H9 (cell line): ENCODE measurements at regions not wholly inside any gene's neighbourhood (a gene's known extent, or its start where the extent isn't known, plus 50 kb on each side); places are given as distances from the start of the nearest gene placed in this dataset.

Experiments used
- DNase-seq: peaks from one replicate; pipeline ENCODE4 v3.0.0-alpha.2; 2017
- H2AFZ ChIP-seq: one replicate; pipeline ENCODE4 v1.6.1; 2013; ENCODE audit warnings: mild to moderate bottlenecking, low read length, control low read depth, moderate library complexity
- H2AK5ac ChIP-seq: 2 replicates; pipeline ENCODE4 v1.6.1; 2013; ENCODE audit warnings: low read length, control low read depth, mixed read lengths; ENCODE audit not compliant: insufficient read length
- H2BK120ac ChIP-seq: one replicate; pipeline ENCODE4 v1.6.1; 2013; ENCODE audit warnings: low read depth, mild to moderate bottlenecking, low read length, control low read depth, inconsistent platforms; ENCODE audit not compliant: poor library complexity, severe bottlenecking
- H2BK12ac ChIP-seq: 2 replicates; pipeline ENCODE4 v1.6.1; 2013; ENCODE audit warnings: low read length, control low read depth, mixed read lengths, low read depth; ENCODE audit not compliant: insufficient read length
- H2BK15ac ChIP-seq: 2 replicates; pipeline ENCODE4 v1.6.1; 2013; ENCODE audit warnings: low read depth, low read length, control low read depth
- H2BK20ac ChIP-seq: one replicate; pipeline ENCODE4 v1.6.1; 2013; ENCODE audit warnings: low read depth, mild to moderate bottlenecking, low read length, control low read depth, inconsistent platforms; ENCODE audit not compliant: poor library complexity, severe bottlenecking
- H2BK5ac ChIP-seq: 2 replicates; pipeline ENCODE4 v1.6.1; 2013; ENCODE audit warnings: low read length, control low read depth, mixed read lengths; ENCODE audit not compliant: insufficient read length
- H3K14ac ChIP-seq: 2 replicates; pipeline ENCODE4 v1.6.1; 2013; ENCODE audit warnings: low read length, control low read depth; ENCODE audit not compliant: insufficient read depth
- H3K18ac ChIP-seq: 2 replicates; pipeline ENCODE4 v1.6.1; 2013; ENCODE audit warnings: low read depth, mild to moderate bottlenecking, mixed read lengths, low read length, control low read depth; ENCODE audit not compliant: insufficient read length
- H3K23ac ChIP-seq: 2 replicates; pipeline ENCODE4 v1.6.1; 2013; ENCODE audit warnings: low read length, control low read depth, mixed read lengths, low read depth; ENCODE audit not compliant: insufficient read length
- H3K23me2 ChIP-seq: 2 replicates; pipeline ENCODE4 v1.6.1; 2013; ENCODE audit warnings: low read depth, mild to moderate bottlenecking, mixed read lengths, low read length, control low read depth; ENCODE audit not compliant: insufficient read length, poor library complexity, severe bottlenecking
- H3K27ac ChIP-seq: 2 replicates; pipeline ENCODE4 v1.5.1; 2013; ENCODE audit warnings: low read length, control low read depth, mixed read lengths, low read depth; ENCODE audit not compliant: insufficient read length
- H3K27me3 ChIP-seq: 2 replicates; pipeline ENCODE4 v1.6.1; 2013; ENCODE audit warnings: low read length, control low read depth, inconsistent platforms; ENCODE audit not compliant: insufficient read depth
- H3K4ac ChIP-seq: 2 replicates; pipeline ENCODE4 v1.6.1; 2013; ENCODE audit warnings: low read depth, mild to moderate bottlenecking, control low read depth, inconsistent platforms, low read length, moderate library complexity
- H3K4me1 ChIP-seq: 2 replicates; pipeline ENCODE4 v1.6.1; 2013; ENCODE audit warnings: low read length, control low read depth, inconsistent platforms; ENCODE audit not compliant: insufficient read depth
- H3K4me2 ChIP-seq: 2 replicates; pipeline ENCODE4 v1.6.1; 2013; ENCODE audit warnings: low read length, control low read depth, mixed read lengths; ENCODE audit not compliant: insufficient read length, insufficient read depth
- H3K56ac ChIP-seq: 2 replicates; pipeline ENCODE4 v1.6.1; 2013; ENCODE audit warnings: low read depth, mild to moderate bottlenecking, mixed read lengths, low read length, control low read depth; ENCODE audit not compliant: insufficient read length
- H3K79me1 ChIP-seq: 2 replicates; pipeline ENCODE4 v1.6.1; 2013; ENCODE audit warnings: low read depth, mild to moderate bottlenecking, moderate library complexity, low read length, control low read depth, inconsistent platforms; ENCODE audit not compliant: insufficient read depth, poor library complexity, severe bottlenecking
- H3K79me2 ChIP-seq: 2 replicates; pipeline ENCODE4 v1.6.1; 2013; ENCODE audit warnings: low read length, control low read depth, inconsistent platforms; ENCODE audit not compliant: insufficient read depth
- H3K9ac ChIP-seq: 2 replicates; pipeline ENCODE4 v1.6.1; 2013; ENCODE audit warnings: low read length, control low read depth, mixed read lengths; ENCODE audit not compliant: insufficient read length; ENCODE audit errors: extremely low read depth
- H3K9me3 ChIP-seq: one replicate; pipeline ENCODE4 v1.6.1; 2013; ENCODE audit warnings: low read depth, low read length, inconsistent platforms; ENCODE audit not compliant: control insufficient read depth
- H3T11ph ChIP-seq: one replicate; pipeline ENCODE4 v1.6.1; 2013; ENCODE audit warnings: mild to moderate bottlenecking, low read length, control low read depth, inconsistent platforms
- H4K20me1 ChIP-seq: one replicate; pipeline ENCODE4 v1.6.1; 2013; ENCODE audit not compliant: control insufficient read depth, insufficient read length, insufficient read depth
- H4K5ac ChIP-seq: 2 replicates; pipeline ENCODE4 v1.6.1; 2013; ENCODE audit warnings: low read depth, mild to moderate bottlenecking, mixed read lengths, low read length, control low read depth; ENCODE audit not compliant: insufficient read length
- H4K8ac ChIP-seq: replicated peaks from 2 replicates; pipeline ENCODE4 v1.6.1; 2013; ENCODE audit warnings: low read length, control low read depth, mixed read lengths, low read depth; ENCODE audit not compliant: insufficient read length
- H4K91ac ChIP-seq: 2 replicates; pipeline ENCODE4 v1.6.1; 2013; ENCODE audit warnings: low read depth, mild to moderate bottlenecking, moderate library complexity, mixed read lengths, low read length, control low read depth; ENCODE audit not compliant: insufficient read length
- H3K27ac Mint-ChIP-seq, 3 experiments: 2 replicates in 2 of 3; 3 replicates in 1 of 3; pipeline ENCODE4 v1.8.0; 2020 to 2021; ENCODE audit warnings: mixed read lengths in 3 of 3, mild to moderate bottlenecking in 1 of 3, moderate library complexity in 1 of 3
- H3K27me3 Mint-ChIP-seq: 2 replicates; pipeline ENCODE4 v1.8.0; 2021; ENCODE audit warnings: low read depth, mild to moderate bottlenecking, moderate library complexity, mixed read lengths
- H3K36me3 Mint-ChIP-seq, 3 experiments: 2 replicates in 2 of 3; 3 replicates in 1 of 3; pipeline ENCODE4 v1.8.0; 2020 to 2021; ENCODE audit warnings: low read depth in 3 of 3, mixed read lengths in 3 of 3; ENCODE audit not compliant: insufficient read depth in 1 of 3
- H3K4me1 Mint-ChIP-seq, 2 experiments: 2 replicates each; pipeline ENCODE4 v1.8.0; 2020; ENCODE audit warnings: mixed read lengths in 2 of 2
- H3K4me3 Mint-ChIP-seq, 2 experiments: 2 replicates in 1 of 2; 3 replicates in 1 of 2; pipeline ENCODE4 v1.8.0; 2020 to 2021; ENCODE audit warnings: mild to moderate bottlenecking in 2 of 2, mixed read lengths in 2 of 2, moderate library complexity in 1 of 2
- H3K9me3 Mint-ChIP-seq, 2 experiments: 2 replicates in 1 of 2; 3 replicates in 1 of 2; pipeline ENCODE4 v1.8.0; 2020; ENCODE audit warnings: mild to moderate bottlenecking in 2 of 2, mixed read lengths in 2 of 2, moderate library complexity in 1 of 2
- TF ChIP-seq, protein P1 (sequence below): fragments of 200-600 bp; sonication (generic); conservative IDR thresholded peaks from 3 replicates; pipeline ENCODE4 v1.8.0; 2021; ENCODE audit warnings: antibody characterized with exemption, mild to moderate bottlenecking

DNA sequence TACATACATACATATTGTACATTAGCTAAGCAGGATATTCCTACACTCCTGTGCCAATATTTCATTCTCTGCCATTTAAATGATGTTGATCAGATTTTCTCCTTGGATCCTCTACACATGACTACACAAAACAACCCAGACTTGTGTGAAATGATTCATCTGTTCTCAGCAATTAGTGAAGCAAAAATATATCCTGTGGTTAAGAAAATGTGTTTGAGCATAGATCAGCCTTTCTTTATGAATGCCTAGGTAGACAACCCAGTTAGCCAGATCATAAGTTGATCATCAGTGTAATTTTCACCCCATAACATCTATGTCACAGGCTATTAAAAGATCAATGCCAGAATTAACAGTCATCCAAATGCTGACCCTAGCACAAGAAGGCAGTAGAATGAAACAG lies 275.2 kb upstream of the EDNRB start:
- Histone ChIP-seq H3K23ac (no peak overlapping the region), H2AK5ac (no peak overlapping the region), H3T11ph (no peak overlapping the region), H3K9ac (no peak overlapping the region), H3K4ac (no peak overlapping the region), H3K9me3 (no peaks in the 10 kb centered on the region), H3K27me3 (no peaks in the 10 kb centered on the region), H3K27ac (no peak overlapping the region), H2BK12ac (no peak overlapping the region), H2BK15ac (no peak overlapping the region), H4K5ac (no peak overlapping the region), H3K4me2 (no peak overlapping the region), H3K23me2 (no peaks in the 10 kb centered on the region), H4K20me1 (no peaks in the 10 kb centered on the region), H3K4me1 (no peaks in the 10 kb centered on the region), H2BK5ac (no peak overlapping the region), H3K79me2 (no peaks in the 10 kb centered on the region), H4K91ac (no peak overlapping the region), H2AFZ (no peak overlapping the region), H4K8ac (no peak overlapping the region), H3K56ac (no peak overlapping the region), H2BK20ac (no peak overlapping the region), H3K18ac (no peak overlapping the region), H3K79me1 (no peaks in the 10 kb centered on the region), H3K14ac (no peak overlapping the region), H2BK120ac (no peak overlapping the region)
- Mint-ChIP-seq H3K4me1 (peaks cover 12 to 15% of the 10 kb centered on the region in 2 experiments), H3K27me3 (no peaks in the 10 kb centered on the region), H3K27ac (no peak overlapping the region), H3K9me3 (no peaks in the 10 kb centered on the region), H3K36me3 (no peaks in the 10 kb centered on the region), H3K4me3 (no peak overlapping the region)
- no peak for DNase-seq
- TF ChIP-seq, protein P1, sequence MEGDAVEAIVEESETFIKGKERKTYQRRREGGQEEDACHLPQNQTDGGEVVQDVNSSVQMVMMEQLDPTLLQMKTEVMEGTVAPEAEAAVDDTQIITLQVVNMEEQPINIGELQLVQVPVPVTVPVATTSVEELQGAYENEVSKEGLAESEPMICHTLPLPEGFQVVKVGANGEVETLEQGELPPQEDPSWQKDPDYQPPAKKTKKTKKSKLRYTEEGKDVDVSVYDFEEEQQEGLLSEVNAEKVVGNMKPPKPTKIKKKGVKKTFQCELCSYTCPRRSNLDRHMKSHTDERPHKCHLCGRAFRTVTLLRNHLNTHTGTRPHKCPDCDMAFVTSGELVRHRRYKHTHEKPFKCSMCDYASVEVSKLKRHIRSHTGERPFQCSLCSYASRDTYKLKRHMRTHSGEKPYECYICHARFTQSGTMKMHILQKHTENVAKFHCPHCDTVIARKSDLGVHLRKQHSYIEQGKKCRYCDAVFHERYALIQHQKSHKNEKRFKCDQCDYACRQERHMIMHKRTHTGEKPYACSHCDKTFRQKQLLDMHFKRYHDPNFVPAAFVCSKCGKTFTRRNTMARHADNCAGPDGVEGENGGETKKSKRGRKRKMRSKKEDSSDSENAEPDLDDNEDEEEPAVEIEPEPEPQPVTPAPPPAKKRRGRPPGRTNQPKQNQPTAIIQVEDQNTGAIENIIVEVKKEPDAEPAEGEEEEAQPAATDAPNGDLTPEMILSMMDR: no peak
